Endothelial cell of umbilical vein (primary cell): ENCODE measurements at regions not wholly inside any gene's neighbourhood (a gene's known extent, or its start where the extent isn't known, plus 50 kb on each side); places are given as distances from the start of the nearest gene placed in this dataset.

Source experiments
- BruUV-seq: library from RNA; stranded (reverse); fragments of 400-500 nt; replicated peaks from 2 replicates; lab custom pipeline; 2021; lab: Mats Ljungman, UMichigan
- CTCF ChIA-PET: fragments of 300-600, 350-600 bp; sonication (Branson Sonifier 250); formaldehyde crosslinking; loops from one replicate; lab custom pipeline; 2021; ENCODE audit warnings: antibody characterized with exemption, inconsistent platforms; lab: Charles Lee
- POLR2A ChIA-PET: fragments of 300-600, 350-600 bp; sonication (Branson Sonifier 250); formaldehyde crosslinking; loops from one replicate; lab custom pipeline; 2021; ENCODE audit warnings: antibody characterized with exemption, inconsistent platforms; lab: Charles Lee
- DNase-seq: peaks from one replicate; pipeline ENCODE4 v3.0.0-alpha.2; 2011; ENCODE audit warnings: low read depth, low spot score
- FAIRE-seq: peaks from 2 replicates; lab custom pipeline; 2011; peaks lifted over from hg19 to GRCh38; lab: Jason Lieb, UNC
- H2AFZ ChIP-seq: 2 replicates; pipeline ENCODE4 v1.6.0; 2012; ENCODE audit warnings: low read depth, low read length, control low read depth, inconsistent platforms
- H3K27ac ChIP-seq: 2 replicates; pipeline ENCODE4 v1.5.1; 2011; ENCODE audit warnings: low read depth, mild to moderate bottlenecking, control low read depth, low read length, moderate library complexity; ENCODE audit not compliant: insufficient read depth
- H3K27me3 ChIP-seq, 2 experiments: 2 replicates each; pipeline versions ENCODE4 v1.6.0 to v1.6.1; 2011; ENCODE audit warnings: low read length in 2 of 2, mixed read lengths in 1 of 2; ENCODE audit not compliant: control insufficient read depth in 2 of 2, insufficient read depth in 2 of 2
- H3K36me3 ChIP-seq, 2 experiments: 2 replicates in 1 of 2; 3 replicates in 1 of 2; pipeline ENCODE4 v1.5.1; 2011; ENCODE audit warnings: low read length in 2 of 2, mild to moderate bottlenecking in 1 of 2, moderate library complexity in 1 of 2; ENCODE audit not compliant: control insufficient read depth in 2 of 2, insufficient read depth in 2 of 2; ENCODE audit errors: extremely low read depth in 1 of 2
- H3K4me1 ChIP-seq: 3 replicates; pipeline ENCODE4 v1.5.1; 2011; ENCODE audit warnings: mild to moderate bottlenecking, low read length; ENCODE audit not compliant: control insufficient read depth, insufficient read depth; ENCODE audit errors: extremely low read depth
- H3K4me2 ChIP-seq: 2 replicates; pipeline ENCODE4 v1.6.1; 2011; ENCODE audit warnings: low read length, control low read depth, mixed read lengths; ENCODE audit not compliant: insufficient read depth
- H3K4me3 ChIP-seq, 3 experiments: fragments of 200-600 bp in 1 of 3; sonication (generic), shearing (Covaris generic) in 1 of 3; replicated peaks in 1 of 3; 2 replicates each; pipeline ENCODE4 v1.5.1; 2011 to 2016; ENCODE audit warnings: control low read depth in 3 of 3, low read length in 3 of 3, mild to moderate bottlenecking in 2 of 3, inconsistent platforms in 1 of 3, low read depth in 1 of 3, moderate library complexity in 1 of 3; ENCODE audit not compliant: insufficient read depth in 1 of 3
- H3K79me2 ChIP-seq: 2 replicates; pipeline ENCODE4 v1.6.0; 2012; ENCODE audit warnings: low read length, inconsistent platforms; ENCODE audit not compliant: control insufficient read depth, insufficient read depth
- H3K9ac ChIP-seq: replicated peaks from 2 replicates; pipeline ENCODE3; 2011; ENCODE audit warnings: low read length, control low read depth; ENCODE audit not compliant: insufficient read depth; ENCODE audit errors: extremely low read depth
- H3K9me1 ChIP-seq: replicated peaks from 3 replicates; pipeline ENCODE4 v1.6.0; 2011; ENCODE audit warnings: mild to moderate bottlenecking, low read length; ENCODE audit not compliant: control insufficient read depth, insufficient read depth; ENCODE audit errors: extremely low read depth
- H3K9me3 ChIP-seq: replicated peaks from 2 replicates; pipeline ENCODE4 v1.5.1; 2012; ENCODE audit warnings: low read length, inconsistent platforms; ENCODE audit not compliant: control insufficient read depth, insufficient read depth
- H4K20me1 ChIP-seq: replicated peaks from 2 replicates; pipeline ENCODE3; 2011; ENCODE audit warnings: mild to moderate bottlenecking, low read length; ENCODE audit not compliant: control insufficient read depth, insufficient read depth; ENCODE audit errors: extremely low read depth
- EZH2 ChIP-seq: IDR thresholded peaks from 2 replicates; pipeline ENCODE4 v1.6.1; 2012; ENCODE audit warnings: borderline replicate concordance, low read depth, mild to moderate bottlenecking, moderate library complexity, low read length, inconsistent platforms; ENCODE audit not compliant: severe bottlenecking
- FOS ChIP-seq: IDR thresholded peaks from 2 replicates; pipeline ENCODE4 v1.6.1; 2011; ENCODE audit warnings: mild to moderate bottlenecking, low read length, moderate library complexity, borderline replicate concordance; ENCODE audit not compliant: insufficient read depth
- GATA2 ChIP-seq: IDR thresholded peaks from 2 replicates; pipeline ENCODE4 v1.7.0; 2011; ENCODE audit warnings: low read depth, mild to moderate bottlenecking, moderate library complexity, mixed read lengths, low read length; ENCODE audit not compliant: insufficient read length, insufficient read depth
- JUN ChIP-seq: IDR thresholded peaks from 2 replicates; pipeline ENCODE4 v1.6.1; 2011; ENCODE audit warnings: borderline replicate concordance, low read depth; ENCODE audit not compliant: insufficient read length, insufficient read depth
- MAX ChIP-seq: IDR thresholded peaks from 2 replicates; pipeline ENCODE4 v1.6.1; 2011; ENCODE audit not compliant: insufficient read depth, insufficient read length
- MYC ChIP-seq: IDR thresholded peaks from one replicate; pipeline ENCODE4 v1.6.1; 2011; ENCODE audit warnings: mild to moderate bottlenecking, low read depth, low read length
- POLR2A ChIP-seq: IDR thresholded peaks from 2 replicates; pipeline ENCODE4 v1.6.1; 2012; ENCODE audit warnings: low read depth, mild to moderate bottlenecking, control low read depth, low read length
- POLR2AphosphoS5 ChIP-seq: IDR thresholded peaks from 2 replicates; pipeline ENCODE4 v1.6.1; 2012; ENCODE audit warnings: low read depth, mild to moderate bottlenecking, control low read depth, low read length, moderate library complexity; ENCODE audit not compliant: insufficient read depth
- dilution Hi-C: fragments of 300-500 bp; cut with MboI; formaldehyde crosslinking; loops from one replicate; pipeline ENCODE4 v1.15.0; 2019; ENCODE audit warnings: low sequenced_read_pairs; ENCODE audit not compliant: extremely low pct_ligation_motif_present
- intact Hi-C: fragments of 100-400 bp; cut with micrococcal nuclease; formaldehyde crosslinking; loops from one replicate; pipeline ENCODE4 v1.10.0; 2022
- TF ChIP-seq, protein P1 (sequence below), 2 donors: IDR thresholded peaks; 1 replicate in 1 of 2; 2 replicates in 1 of 2; pipeline ENCODE4 v1.5.1; 2011; ENCODE audit warnings: low read length in 2 of 2, mild to moderate bottlenecking in 2 of 2, moderate library complexity in 2 of 2, control low read depth in 1 of 2, inconsistent platforms in 1 of 2, low read depth in 1 of 2; ENCODE audit not compliant: insufficient read depth in 1 of 2; ENCODE audit errors: extremely low read depth in 1 of 2

DNA sequence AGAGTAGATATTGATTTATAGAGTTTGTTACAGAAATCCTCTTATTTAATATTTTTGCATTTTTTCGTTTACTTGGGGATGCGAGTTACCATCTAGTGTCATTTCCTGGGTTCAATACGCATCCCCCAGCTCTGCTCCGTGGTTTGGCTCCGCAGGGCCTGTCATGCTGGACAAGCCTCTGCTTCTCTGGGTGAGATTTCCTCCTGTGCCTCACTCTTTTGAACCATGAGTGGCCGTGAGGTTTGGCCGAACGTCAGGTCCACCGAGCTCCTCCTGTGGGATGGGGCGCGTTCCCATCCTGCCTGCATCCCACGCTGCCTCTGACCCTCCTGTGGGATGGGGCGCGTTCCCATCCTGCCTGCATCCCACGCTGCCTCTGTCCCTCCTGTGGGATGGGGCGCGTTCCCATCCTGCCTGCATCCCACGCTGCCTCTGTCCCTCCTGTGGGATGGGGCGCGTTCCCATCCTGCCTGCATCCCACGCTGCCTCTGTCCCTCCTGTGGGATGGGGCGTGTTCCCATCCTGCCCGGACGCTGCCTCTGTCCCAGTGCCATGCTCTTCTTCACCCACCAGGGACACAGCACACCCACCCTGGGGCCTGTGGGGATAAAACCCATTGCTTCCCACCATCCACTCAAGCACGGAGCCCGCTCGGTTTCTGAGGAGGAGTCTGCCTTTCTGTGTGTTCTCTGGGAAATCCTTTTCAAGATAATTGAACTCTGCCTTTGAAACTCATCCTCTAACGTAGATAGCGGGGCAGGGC is 506.8 kb downstream of the BRD1 start:
- intact Hi-C loops, result no loop called here
- no TSS peak for BruUV-seq
- no peak overlapping the region for H3K27ac ChIP-seq
- no peak overlapping the region for H3K9ac ChIP-seq
- H3K36me3 ChIP-seq, result no peaks in the 10 kb centered on the region
- H3K4me2 ChIP-seq, result no peak overlapping the region
- CTCF ChIA-PET, result no interaction called here
- no peaks in the 10 kb centered on the region for H4K20me1 ChIP-seq
- H3K79me2 ChIP-seq, result no peaks in the 10 kb centered on the region
- POLR2A ChIA-PET, result no interaction called here
- no peak for FAIRE-seq
- dilution Hi-C loops, result no loop called here
- H3K9me1 ChIP-seq, result no peaks in the 10 kb centered on the region
- H2AFZ ChIP-seq, result no peak overlapping the region
- TF ChIP-seq EZH2 (no peak), MAX (no peak), GATA2 (no peak), JUN (no peak), POLR2AphosphoS5 (no peak), MYC (no peak), FOS (no peak), POLR2A (no peak)
- TF ChIP-seq, protein P1, sequence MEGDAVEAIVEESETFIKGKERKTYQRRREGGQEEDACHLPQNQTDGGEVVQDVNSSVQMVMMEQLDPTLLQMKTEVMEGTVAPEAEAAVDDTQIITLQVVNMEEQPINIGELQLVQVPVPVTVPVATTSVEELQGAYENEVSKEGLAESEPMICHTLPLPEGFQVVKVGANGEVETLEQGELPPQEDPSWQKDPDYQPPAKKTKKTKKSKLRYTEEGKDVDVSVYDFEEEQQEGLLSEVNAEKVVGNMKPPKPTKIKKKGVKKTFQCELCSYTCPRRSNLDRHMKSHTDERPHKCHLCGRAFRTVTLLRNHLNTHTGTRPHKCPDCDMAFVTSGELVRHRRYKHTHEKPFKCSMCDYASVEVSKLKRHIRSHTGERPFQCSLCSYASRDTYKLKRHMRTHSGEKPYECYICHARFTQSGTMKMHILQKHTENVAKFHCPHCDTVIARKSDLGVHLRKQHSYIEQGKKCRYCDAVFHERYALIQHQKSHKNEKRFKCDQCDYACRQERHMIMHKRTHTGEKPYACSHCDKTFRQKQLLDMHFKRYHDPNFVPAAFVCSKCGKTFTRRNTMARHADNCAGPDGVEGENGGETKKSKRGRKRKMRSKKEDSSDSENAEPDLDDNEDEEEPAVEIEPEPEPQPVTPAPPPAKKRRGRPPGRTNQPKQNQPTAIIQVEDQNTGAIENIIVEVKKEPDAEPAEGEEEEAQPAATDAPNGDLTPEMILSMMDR (IDR thresholded peaks at IDR 0.05; ENCODE audit: extremely low read depth in 1 of 2, insufficient read depth in 1 of 2, low read depth in 1 of 2, low read length in 2 of 2), result no peak
- no peak for DNase-seq
- H3K9me3 ChIP-seq, result no peaks in the 10 kb centered on the region
- H3K27me3 ChIP-seq, result no peaks in the 10 kb centered on the region
- no peak overlapping the region for H3K4me3 ChIP-seq
- no peaks in the 10 kb centered on the region for H3K4me1 ChIP-seq
